Sigmoid colon (tissue), 4 donors: ENCODE measurements at regions not wholly inside any gene's neighbourhood (a gene's known extent, or its start where the extent isn't known, plus 50 kb on each side); places are given as distances from the start of the nearest gene placed in this dataset.

Experiments used
- CTCF ChIP-seq, 4 experiments: fragments of 450-650 bp in 3 of 4; fragments of 200-600 bp in 1 of 4; IDR thresholded peaks; one replicate each; pipeline ENCODE4 v1.5.1; 2016 to 2019; ENCODE audit warnings: antibody characterized with exemption in 4 of 4, mild to moderate bottlenecking in 3 of 4, moderate library complexity in 2 of 4
- POLR2A ChIP-seq, 2 donors: fragments of 450-650 bp; IDR thresholded peaks; one replicate each; pipeline ENCODE4 v1.6.1; 2016; ENCODE audit warnings: antibody characterized with exemption in 2 of 2, mild to moderate bottlenecking in 2 of 2, moderate library complexity in 2 of 2
- POLR2AphosphoS5 ChIP-seq, 4 donors: sonication (generic); formaldehyde crosslinking; IDR thresholded peaks; one replicate each; pipeline ENCODE4 v1.6.1; 2017; ENCODE audit warnings: antibody characterized with exemption in 4 of 4

DNA sequence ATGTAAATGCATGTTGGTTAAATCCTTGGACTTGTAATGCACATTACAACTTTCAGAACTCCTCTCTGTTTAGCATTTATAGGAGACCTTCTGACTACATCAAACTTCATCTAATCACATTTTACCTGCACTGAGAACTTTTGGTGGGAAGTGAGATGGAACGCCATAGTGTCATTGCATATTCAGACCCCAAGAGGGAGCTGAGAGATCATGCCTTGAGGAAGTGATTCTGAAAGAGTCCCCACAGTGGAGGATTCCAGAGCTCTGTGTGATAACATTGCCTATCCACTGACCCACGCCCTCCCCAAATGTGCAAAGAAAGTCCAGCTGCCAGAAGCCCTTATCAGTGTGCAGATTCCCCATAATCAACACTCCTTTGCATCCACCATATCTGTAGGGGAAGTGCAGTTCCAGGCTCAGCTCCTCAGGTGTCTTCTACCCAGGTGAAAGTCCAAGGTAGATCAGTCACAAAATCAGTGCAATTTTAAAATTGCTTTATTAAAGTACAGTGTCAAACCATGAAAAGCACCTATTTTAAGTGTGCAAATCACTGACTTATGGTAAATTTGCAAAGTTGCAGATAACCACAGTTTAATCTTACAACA lies 212.4 kb downstream of the RPIA start:
- TF ChIP-seq CTCF (IDR thresholded peaks at IDR 0.05) (peak in 2 of 4 experiments; percentile 13 to 45), POLR2A (IDR thresholded peaks at IDR 0.05) (no peak), POLR2AphosphoS5 (IDR thresholded peaks at IDR 0.05) (no peak)
